CD4-positive, alpha-beta memory T cell (primary cell): ENCODE measurements at regions not wholly inside any gene's neighbourhood (a gene's known extent, or its start where the extent isn't known, plus 50 kb on each side); places are given as distances from the start of the nearest gene placed in this dataset.

Experiments used
- CTCF ChIA-PET: fragments of 350-600 bp; sonication (Branson Sonifier 250); formaldehyde crosslinking; loops from one replicate; lab custom pipeline; 2021; ENCODE audit warnings: inconsistent platforms; ENCODE audit not compliant: partially characterized antibody; lab: Charles Lee
- POLR2A ChIA-PET: fragments of 350-600 bp; sonication (Branson Sonifier 250); formaldehyde crosslinking; loops from one replicate; lab custom pipeline; 2021; ENCODE audit not compliant: partially characterized antibody; lab: Charles Lee
- DNase-seq, 5 donors: peaks; one replicate each; pipeline versions ENCODE4 v3.0.0 to v3.0.0-alpha.2; 2020 to 2022; ENCODE audit warnings: mixed read lengths in 1 of 5
- H3K27ac ChIP-seq: one replicate; pipeline ENCODE4 v1.7.0; 2013; ENCODE audit warnings: low read depth, low read length
- H3K27me3 ChIP-seq: 2 replicates; pipeline ENCODE4 v1.7.0; 2013; ENCODE audit warnings: mild to moderate bottlenecking, low read length, moderate library complexity; ENCODE audit not compliant: insufficient read depth
- H3K36me3 ChIP-seq: 2 replicates; pipeline ENCODE4 v1.7.0; 2013; ENCODE audit warnings: mild to moderate bottlenecking, low read length, moderate library complexity; ENCODE audit not compliant: insufficient read depth
- H3K4me1 ChIP-seq: 2 replicates; pipeline ENCODE4 v1.7.0; 2013; ENCODE audit warnings: mild to moderate bottlenecking, low read length, moderate library complexity; ENCODE audit not compliant: insufficient read depth
- H3K4me3 ChIP-seq, 2 donors: one replicate each; pipeline ENCODE4 v1.7.0; 2013; ENCODE audit warnings: low read length in 2 of 2, mild to moderate bottlenecking in 1 of 2
- H3K9me3 ChIP-seq, 2 donors: one replicate each; pipeline ENCODE4 v1.7.0; 2013; ENCODE audit warnings: low read length in 2 of 2, control low read depth in 1 of 2; ENCODE audit not compliant: control insufficient read depth in 1 of 2
- H3K27ac Mint-ChIP-seq, 7 donors: one replicate each; pipeline ENCODE4 v1.8.0; 2020 to 2021; ENCODE audit warnings: mixed read lengths in 7 of 7, mild to moderate bottlenecking in 6 of 7, inconsistent platforms in 3 of 7, moderate library complexity in 3 of 7
- H3K27me3 Mint-ChIP-seq, 2 donors: one replicate each; pipeline ENCODE4 v1.8.0; 2020 to 2021; ENCODE audit warnings: mixed read lengths in 2 of 2
- H3K36me3 Mint-ChIP-seq, 2 donors: one replicate each; pipeline ENCODE4 v1.8.0; 2020 to 2021; ENCODE audit warnings: mixed read lengths in 2 of 2, inconsistent platforms in 1 of 2, mild to moderate bottlenecking in 1 of 2
- H3K4me1 Mint-ChIP-seq, 4 donors: one replicate each; pipeline ENCODE4 v1.8.0; 2020 to 2021; ENCODE audit warnings: mixed read lengths in 4 of 4, mild to moderate bottlenecking in 1 of 4
- H3K4me3 Mint-ChIP-seq, 8 donors: one replicate each; pipeline ENCODE4 v1.8.0; 2020 to 2021; ENCODE audit warnings: mixed read lengths in 8 of 8, mild to moderate bottlenecking in 7 of 8, moderate library complexity in 6 of 8, inconsistent platforms in 3 of 8
- H3K9me3 Mint-ChIP-seq, 8 donors: one replicate each; pipeline ENCODE4 v1.8.0; 2020 to 2021; ENCODE audit warnings: mixed read lengths in 8 of 8, mild to moderate bottlenecking in 5 of 8, inconsistent platforms in 3 of 8, moderate library complexity in 1 of 8
- intact Hi-C: fragments of 100-400 bp; cut with micrococcal nuclease; formaldehyde crosslinking; loops from one replicate; pipeline ENCODE4 v1.15.1; 2023

GRCh38 chr3:162175145-162175544, 678.5 kb downstream of the OTOL1 start:
- CTCF ChIA-PET = no interaction called here
- POLR2A ChIA-PET = no interaction called here
- DNase-seq = no peak
- intact Hi-C loops = no loop called here
- no peaks in the 10 kb centered on the region for H3K36me3 ChIP-seq
- no peak overlapping the region for H3K4me3 ChIP-seq
- H3K27me3 ChIP-seq = no peaks in the 10 kb centered on the region
- no peak overlapping the region for H3K27ac ChIP-seq
- no peaks in the 10 kb centered on the region for H3K4me1 ChIP-seq
- Mint-ChIP-seq H3K27ac (no peak overlapping the region), H3K27me3 (no peaks in the 10 kb centered on the region), H3K36me3 (no peaks in the 10 kb centered on the region), H3K4me3 (no peak overlapping the region), H3K9me3 (peaks cover 0 to 13% (median 3%) of the 10 kb centered on the region in 8 donors), H3K4me1 (no peaks in the 10 kb centered on the region)
- H3K9me3 ChIP-seq = no peaks in the 10 kb centered on the region

- H3K27me3 Mint-ChIP-seq = no peaks in the 10 kb centered on the region
- no peak overlapping the region for H3K4me3 Mint-ChIP-seq
- H3K27ac ChIP-seq = no peak overlapping the region
- no peaks in the 10 kb centered on the region for H3K36me3 Mint-ChIP-seq
- intact Hi-C loops = no loop called here
- no peaks in the 10 kb centered on the region for H3K27me3 ChIP-seq
- no peaks in the 10 kb centered on the region for H3K36me3 ChIP-seq
- H3K9me3 ChIP-seq = no peaks in the 10 kb centered on the region
- H3K4me1 ChIP-seq = no peaks in the 10 kb centered on the region
- POLR2A ChIA-PET = no interaction called here
- H3K4me3 ChIP-seq = no peak overlapping the region
- no peak for DNase-seq
- H3K9me3 Mint-ChIP-seq = peaks cover 0 to 13% (median 3%) of the 10 kb centered on the region in 8 donors
- H3K27ac Mint-ChIP-seq = no peak overlapping the region
- CTCF ChIA-PET = no interaction called here
- H3K4me1 Mint-ChIP-seq = no peaks in the 10 kb centered on the region
Observed at GRCh38 chr3:162175878-162176277, 679.3 kb downstream of the OTOL1 start.

DNA sequence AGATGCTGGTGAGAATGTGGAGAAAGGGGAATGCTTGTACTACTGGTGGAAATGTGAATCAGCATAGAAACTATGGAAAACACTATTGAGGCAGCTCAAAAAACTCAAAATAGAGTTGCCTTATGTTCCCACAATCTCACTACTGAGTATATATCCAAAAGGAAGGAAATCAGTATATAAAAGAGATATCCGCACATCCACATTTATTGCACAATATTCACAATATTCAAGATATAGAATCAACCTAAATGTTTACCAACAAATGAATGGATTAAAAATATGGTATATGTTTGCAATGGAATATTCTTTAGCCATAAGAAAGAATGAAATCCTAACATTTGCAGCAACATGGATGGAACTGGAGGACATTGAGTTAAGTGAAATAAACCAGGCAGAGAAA, 686.8 kb downstream of the OTOL1 start:
- intact Hi-C loops = no loop called here
- Histone ChIP-seq H3K4me1 (no peaks in the 10 kb centered on the region), H3K27me3 (no peaks in the 10 kb centered on the region), H3K9me3 (no peaks in the 10 kb centered on the region), H3K36me3 (no peaks in the 10 kb centered on the region), H3K4me3 (no peak overlapping the region), H3K27ac (no peak overlapping the region)
- Mint-ChIP-seq H3K36me3 (no peaks in the 10 kb centered on the region), H3K27me3 (no peaks in the 10 kb centered on the region), H3K27ac (no peak overlapping the region), H3K9me3 (peaks cover 0 to 13% (median 9%) of the 10 kb centered on the region in 8 donors), H3K4me1 (no peaks in the 10 kb centered on the region), H3K4me3 (no peak overlapping the region)
- POLR2A ChIA-PET = no interaction called here
- DNase-seq = no peak
- CTCF ChIA-PET = no interaction called here

GRCh38 chr3:162192340-162193029, 695.9 kb downstream of the OTOL1 start:
- H3K27me3 ChIP-seq = no peaks in the 10 kb centered on the region
- peaks cover 0 to 1% of the 10 kb centered on the region in 2 donors for H3K36me3 Mint-ChIP-seq
- H3K4me1 ChIP-seq = no peaks in the 10 kb centered on the region
- POLR2A ChIA-PET = no interaction called here
- H3K9me3 ChIP-seq = no peaks in the 10 kb centered on the region
- no peak overlapping the region for H3K27ac ChIP-seq
- no peak overlapping the region for H3K27ac Mint-ChIP-seq
- H3K36me3 ChIP-seq = no peaks in the 10 kb centered on the region
- intact Hi-C loops = no loop called here
- H3K4me3 ChIP-seq = no peak overlapping the region
- no peaks in the 10 kb centered on the region for H3K27me3 Mint-ChIP-seq
- H3K4me1 Mint-ChIP-seq = no peaks in the 10 kb centered on the region
- H3K9me3 Mint-ChIP-seq = peaks cover 4 to 22% (median 8%) of the 10 kb centered on the region in 8 donors
- H3K4me3 Mint-ChIP-seq = no peak overlapping the region
- no peak for DNase-seq
- CTCF ChIA-PET = no interaction called here

GRCh38 chr3:162193148-162194095, 696.8 kb downstream of the OTOL1 start:
- intact Hi-C loops = no loop called here
- Histone ChIP-seq H3K4me3 (no peak overlapping the region), H3K9me3 (no peaks in the 10 kb centered on the region), H3K27me3 (no peaks in the 10 kb centered on the region), H3K36me3 (no peaks in the 10 kb centered on the region), H3K4me1 (no peaks in the 10 kb centered on the region), H3K27ac (no peak overlapping the region)
- H3K27ac Mint-ChIP-seq = no peak overlapping the region
- CTCF ChIA-PET = no interaction called here
- H3K4me3 Mint-ChIP-seq = no peak overlapping the region
- H3K4me1 Mint-ChIP-seq = no peaks in the 10 kb centered on the region
- POLR2A ChIA-PET = no interaction called here
- peaks cover 4 to 22% (median 8%) of the 10 kb centered on the region in 8 donors for H3K9me3 Mint-ChIP-seq
- peaks cover 0 to 1% of the 10 kb centered on the region in 2 donors for H3K36me3 Mint-ChIP-seq
- H3K27me3 Mint-ChIP-seq = no peaks in the 10 kb centered on the region
- DNase-seq = no peak

GRCh38 chr3:162195147-162195546, 698.5 kb downstream of the OTOL1 start:
- no peaks in the 10 kb centered on the region for H3K27me3 Mint-ChIP-seq
- ChIA-PET CTCF (no interaction called here), POLR2A (no interaction called here)
- H3K27me3 ChIP-seq = no peaks in the 10 kb centered on the region
- H3K9me3 ChIP-seq = no peaks in the 10 kb centered on the region
- H3K4me1 ChIP-seq = no peaks in the 10 kb centered on the region
- peaks cover 4 to 14% (median 7%) of the 10 kb centered on the region in 8 donors for H3K9me3 Mint-ChIP-seq
- no peaks in the 10 kb centered on the region for H3K36me3 ChIP-seq
- no peak overlapping the region for H3K4me3 ChIP-seq
- no peak overlapping the region for H3K27ac Mint-ChIP-seq
- intact Hi-C loops = no loop called here
- no peak for DNase-seq
- H3K4me1 Mint-ChIP-seq = no peaks in the 10 kb centered on the region
- H3K27ac ChIP-seq = no peak overlapping the region
- H3K4me3 Mint-ChIP-seq = no peak overlapping the region
- H3K36me3 Mint-ChIP-seq = peaks cover 0 to 1% of the 10 kb centered on the region in 2 donors

- POLR2A ChIA-PET = no interaction called here
Observed at GRCh38 chr3:162196964-162197363, 700.4 kb downstream of the OTOL1 start.

More at GRCh38 chr3:162196964-162197363, 700.4 kb downstream of the OTOL1 start:
- Mint-ChIP-seq H3K4me1 (no peaks in the 10 kb centered on the region), H3K9me3 (peaks cover 0 to 9% (median 4%) of the 10 kb centered on the region in 8 donors), H3K4me3 (peak overlapping the region in 1 of 8 donors; percentile 12), H3K27me3 (no peaks in the 10 kb centered on the region), H3K36me3 (no peaks in the 10 kb centered on the region), H3K27ac (no peak overlapping the region)
- DNase-seq = no peak
- CTCF ChIA-PET = no interaction called here
- no peaks in the 10 kb centered on the region for H3K27me3 ChIP-seq
- no peaks in the 10 kb centered on the region for H3K4me1 ChIP-seq
- no peak overlapping the region for H3K4me3 ChIP-seq
- intact Hi-C loops = no loop called here
- no peaks in the 10 kb centered on the region for H3K36me3 ChIP-seq
- H3K9me3 ChIP-seq = no peaks in the 10 kb centered on the region
- no peak overlapping the region for H3K27ac ChIP-seq
